ENCODE measurements at regions not wholly inside any gene's neighbourhood (a gene's known extent, or its start where the extent isn't known, plus 50 kb on each side); places are given as distances from the start of the nearest gene placed in this dataset.

DNA sequence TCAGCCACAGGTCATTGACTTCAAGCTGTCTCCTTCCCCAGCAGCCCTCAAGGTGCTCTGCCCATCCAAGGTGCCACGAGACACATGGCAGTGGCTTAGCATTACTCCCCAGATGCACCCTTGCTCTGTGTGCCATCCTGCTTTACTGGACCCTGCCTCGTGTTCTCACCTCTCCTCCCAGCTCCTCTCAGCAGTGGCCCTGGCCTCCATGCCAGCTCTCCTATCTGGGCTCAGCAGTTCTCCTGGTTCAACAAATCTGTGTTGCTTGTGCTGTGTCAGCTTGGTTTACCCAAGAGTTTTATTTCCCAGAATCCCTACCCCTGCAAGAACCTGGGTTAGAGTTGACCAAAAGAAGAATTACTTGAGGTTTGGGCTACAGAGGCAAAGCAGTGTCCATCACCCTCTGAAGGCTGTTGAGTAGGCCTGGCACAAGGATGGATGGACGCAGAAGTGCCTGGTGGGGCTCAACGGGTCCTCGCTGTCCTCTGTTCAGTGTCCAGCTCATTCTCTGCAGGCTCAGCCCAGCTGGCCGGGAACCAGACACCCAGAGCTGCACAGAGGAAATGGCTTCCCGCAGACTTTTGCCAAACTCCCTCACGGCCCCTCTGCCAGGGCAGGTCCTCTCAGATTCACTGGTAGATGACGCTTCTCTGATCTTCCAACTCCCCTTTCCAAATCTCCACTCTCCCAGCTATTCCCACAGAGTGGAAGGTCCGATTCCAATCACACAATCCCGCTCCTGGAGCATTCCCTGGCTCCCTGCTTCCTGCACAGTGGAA, 82.6 kb downstream of the FOXA2 start:
- no peaks in the 10 kb centered on the region for H3K4me1 ChIP-seq
- no peak for DNase-seq
- no peaks in the 10 kb centered on the region for H3K36me3 ChIP-seq
- no peaks in the 10 kb centered on the region for H3K9me3 ChIP-seq
- H3K4me3 ChIP-seq: no peak overlapping the region
- TF ChIP-seq EP300 (IDR thresholded peaks at IDR 0.05) (no peak), POLR2AphosphoS5 (IDR thresholded peaks at IDR 0.05) (no peak), CTCF (IDR thresholded peaks at IDR 0.05) (no peak), POLR2A (IDR thresholded peaks at IDR 0.05) (no peak)
- intact Hi-C loops (cut with DNase I): no loop called here
- no peak overlapping the region for H3K27ac ChIP-seq
- peaks cover 0 to 6% (median 0%) of the 10 kb centered on the region in 3 donors for H3K27me3 ChIP-seq
- WGBS, 2 donors: 89 to 91% methylated on average over 11 of the region's 11 CpGs

GRCh38 chr20:22501034-22501433, 83.3 kb downstream of the FOXA2 start:
- H3K9me3 ChIP-seq: no peaks in the 10 kb centered on the region
- H3K27me3 ChIP-seq: peaks cover 0 to 6% (median 0%) of the 10 kb centered on the region in 3 donors
- no peak for DNase-seq
- TF ChIP-seq CTCF (IDR thresholded peaks at IDR 0.05) (no peak), POLR2A (IDR thresholded peaks at IDR 0.05) (no peak), EP300 (IDR thresholded peaks at IDR 0.05) (no peak), POLR2AphosphoS5 (IDR thresholded peaks at IDR 0.05) (no peak)
- H3K27ac ChIP-seq: no peak overlapping the region
- H3K4me3 ChIP-seq: no peak overlapping the region
- H3K4me1 ChIP-seq: no peaks in the 10 kb centered on the region
- intact Hi-C loops (cut with DNase I): no loop called here
- H3K36me3 ChIP-seq: no peaks in the 10 kb centered on the region

DNA sequence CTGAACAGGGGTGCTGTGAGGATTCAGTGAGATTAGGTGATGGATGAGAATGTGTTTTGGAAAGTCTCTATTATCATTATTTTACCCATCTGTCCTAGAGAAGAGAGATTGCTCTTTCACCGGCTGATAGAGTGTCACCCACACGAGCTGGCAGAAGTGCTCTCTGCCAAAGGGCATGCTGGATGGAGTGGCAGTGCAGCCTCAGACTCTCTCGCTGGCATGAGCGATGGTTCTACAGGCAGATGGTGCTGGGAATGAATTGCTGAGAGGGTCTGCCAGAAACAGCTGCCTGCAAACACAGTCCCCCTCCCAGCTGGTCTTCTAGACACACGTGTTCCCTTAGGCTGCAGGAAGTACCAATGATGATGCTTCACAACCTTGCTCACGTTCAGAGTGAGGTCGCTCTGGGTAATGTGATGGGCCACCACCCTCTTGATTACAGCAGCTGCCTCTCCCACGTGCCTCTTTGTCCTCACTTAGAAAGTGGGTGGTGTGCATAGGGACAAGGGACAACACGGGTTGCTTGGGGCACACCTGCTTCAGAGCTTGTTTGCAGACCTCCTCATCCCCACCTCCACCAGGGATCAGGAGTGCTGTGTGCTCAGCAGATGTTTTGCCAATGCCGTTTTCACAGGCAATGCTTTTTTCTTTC, 84.7 kb downstream of the FOXA2 start:
- no peak for DNase-seq
- 24 to 61% methylated on average over 10 of the region's 10 CpGs for WGBS, 2 donors
- no peaks in the 10 kb centered on the region for H3K4me1 ChIP-seq
- H3K27me3 ChIP-seq: peaks cover 0 to 6% (median 0%) of the 10 kb centered on the region in 3 donors
- no peak overlapping the region for H3K4me3 ChIP-seq
- no peaks in the 10 kb centered on the region for H3K9me3 ChIP-seq
- no peak for TF ChIP-seq POLR2A (IDR thresholded peaks at IDR 0.05)
- TF ChIP-seq EP300 (IDR thresholded peaks at IDR 0.05): no peak
- no peak for TF ChIP-seq CTCF (IDR thresholded peaks at IDR 0.05)
- TF ChIP-seq POLR2AphosphoS5 (IDR thresholded peaks at IDR 0.05): no peak
- H3K36me3 ChIP-seq: no peaks in the 10 kb centered on the region
- no peak overlapping the region for H3K27ac ChIP-seq
- intact Hi-C loops (cut with DNase I): no loop called here

- no peak overlapping the region for H3K27ac ChIP-seq
- H3K4me1 ChIP-seq: no peaks in the 10 kb centered on the region
- no peak for DNase-seq
- H3K9me3 ChIP-seq: no peaks in the 10 kb centered on the region
- H3K36me3 ChIP-seq: no peaks in the 10 kb centered on the region
- intact Hi-C loops (cut with DNase I): no loop called here
- WGBS, 2 donors: 89 to 90% methylated on average over 3 of the region's 3 CpGs
- TF ChIP-seq POLR2A (IDR thresholded peaks at IDR 0.05) (no peak), CTCF (IDR thresholded peaks at IDR 0.05) (no peak), EP300 (IDR thresholded peaks at IDR 0.05) (no peak), POLR2AphosphoS5 (IDR thresholded peaks at IDR 0.05) (no peak)
- H3K4me3 ChIP-seq: no peak overlapping the region
- H3K27me3 ChIP-seq: peaks cover 0 to 6% (median 0%) of the 10 kb centered on the region in 3 donors
These were observed 87.6 kb downstream of the FOXA2 start for GRCh38 chr20:22496817-22497216.

Data from sigmoid colon (tissue), 6 donors.